Hepatocyte (in vitro differentiated cells): ENCODE measurements at regions not wholly inside any gene's neighbourhood (a gene's known extent, or its start where the extent isn't known, plus 50 kb on each side); places are given as distances from the start of the nearest gene placed in this dataset.

Experiments used
- DNase-seq: peaks from one replicate; pipeline ENCODE4 v3.0.0-alpha.2; 2016; ENCODE audit warnings: low spot score
- H2AFZ ChIP-seq: fragments of 200-600 bp; sonication (generic); 2 replicates; pipeline ENCODE4 v1.6.0; 2016; ENCODE audit warnings: antibody characterized with exemption, mild to moderate bottlenecking
- H3K27ac ChIP-seq: fragments of 200-600 bp; sonication (generic); 2 replicates; pipeline ENCODE4 v1.5.1; 2016; ENCODE audit warnings: mild to moderate bottlenecking
- H3K27me3 ChIP-seq: fragments of 200-600 bp; sonication (generic); 2 replicates; pipeline ENCODE4 v1.6.1; 2016
- H3K36me3 ChIP-seq: fragments of 200-600 bp; sonication (generic); replicated peaks from 2 replicates; pipeline ENCODE4 v1.5.1; 2016; ENCODE audit warnings: low read depth; ENCODE audit not compliant: insufficient read depth
- H3K4me1 ChIP-seq: fragments of 200-600 bp; sonication (generic); 2 replicates; pipeline ENCODE4 v1.5.1; 2016; ENCODE audit warnings: mild to moderate bottlenecking, moderate library complexity; ENCODE audit not compliant: insufficient read depth
- H3K4me2 ChIP-seq: fragments of 200-600 bp; sonication (generic); 2 replicates; pipeline ENCODE4 v1.6.0; 2016
- H3K4me3 ChIP-seq: fragments of 200-600 bp; sonication (generic); 2 replicates; pipeline ENCODE4 v1.5.1; 2016; ENCODE audit warnings: mild to moderate bottlenecking
- H3K79me2 ChIP-seq: fragments of 200-600 bp; sonication (generic); 2 replicates; pipeline ENCODE4 v1.6.0; 2017; ENCODE audit warnings: mild to moderate bottlenecking
- H3K9me2 ChIP-seq: fragments of 200-600 bp; sonication (generic); replicated peaks from 2 replicates; pipeline ENCODE4 v1.6.0; 2017; ENCODE audit warnings: mild to moderate bottlenecking; ENCODE audit not compliant: insufficient read depth
- H3K9me3 ChIP-seq: fragments of 200-600 bp; sonication (generic); 2 replicates; pipeline ENCODE4 v1.5.1; 2016; ENCODE audit warnings: low read depth, mild to moderate bottlenecking
- H4K20me1 ChIP-seq: fragments of 200-600 bp; sonication (generic); 2 replicates; pipeline ENCODE4 v1.6.0; 2016; ENCODE audit warnings: mild to moderate bottlenecking; ENCODE audit not compliant: insufficient read depth, poor library complexity, severe bottlenecking
- CTCF ChIP-seq: fragments of 200-600 bp; sonication (generic); IDR thresholded peaks from 2 replicates; pipeline ENCODE4 v1.5.1; 2016; ENCODE audit warnings: antibody characterized with exemption, mild to moderate bottlenecking; ENCODE audit not compliant: poor library complexity
- EZH2 ChIP-seq: fragments of 200-600 bp; sonication (generic); IDR thresholded peaks from 2 replicates; pipeline ENCODE4 v1.6.1; 2016; ENCODE audit warnings: antibody characterized with exemption, mild to moderate bottlenecking, borderline replicate concordance
- EZH2phosphoT487 ChIP-seq: fragments of 200-600 bp; sonication (generic); IDR thresholded peaks from one replicate; pipeline ENCODE4 v1.6.1; 2018; ENCODE audit warnings: antibody characterized with exemption, mild to moderate bottlenecking, low read depth, moderate library complexity; ENCODE audit not compliant: unreplicated experiment, severe bottlenecking
- WGBS: methylation state at CpG from one replicate; pipeline ENCODE4 v1.1.6; 2016; ENCODE audit warnings: low lambda C conversion rate; ENCODE audit errors: missing lambda C conversion rate; 5-methylcytosine and 5-hydroxymethylcytosine counted together

GRCh38 chr19:27892500-27892899 is 1320.5 kb downstream of the UQCRFS1 start:
- no peaks in the 10 kb centered on the region for H3K79me2 ChIP-seq
- no peaks in the 10 kb centered on the region for H3K9me3 ChIP-seq
- H4K20me1 ChIP-seq = no peaks in the 10 kb centered on the region
- DNase-seq = no peak
- 48% methylated on average over 2 of the region's 2 CpGs for WGBS
- no peak for TF ChIP-seq EZH2phosphoT487
- H3K27me3 ChIP-seq = no peaks in the 10 kb centered on the region
- no peaks in the 10 kb centered on the region for H3K4me1 ChIP-seq
- H3K9me2 ChIP-seq = no peaks in the 10 kb centered on the region
- H3K4me3 ChIP-seq = no peak overlapping the region
- no peak overlapping the region for H3K27ac ChIP-seq
- no peak overlapping the region for H3K4me2 ChIP-seq
- no peak overlapping the region for H2AFZ ChIP-seq
- H3K36me3 ChIP-seq = no peaks in the 10 kb centered on the region

GRCh38 chr19:27891411-27891810 is 1321.5 kb downstream of the UQCRFS1 start:
- no peaks in the 10 kb centered on the region for H3K9me3 ChIP-seq
- no peaks in the 10 kb centered on the region for H3K79me2 ChIP-seq
- no peaks in the 10 kb centered on the region for H4K20me1 ChIP-seq
- H2AFZ ChIP-seq = no peak overlapping the region
- no peaks in the 10 kb centered on the region for H3K36me3 ChIP-seq
- 39% methylated on average over 4 of the region's 4 CpGs for WGBS
- H3K4me2 ChIP-seq = no peak overlapping the region
- H3K27ac ChIP-seq = no peak overlapping the region
- DNase-seq = no peak
- TF ChIP-seq EZH2 (no peak), EZH2phosphoT487 (no peak), CTCF (no peak)
- H3K4me1 ChIP-seq = no peaks in the 10 kb centered on the region
- no peaks in the 10 kb centered on the region for H3K27me3 ChIP-seq
- no peaks in the 10 kb centered on the region for H3K9me2 ChIP-seq
- no peak overlapping the region for H3K4me3 ChIP-seq

DNA sequence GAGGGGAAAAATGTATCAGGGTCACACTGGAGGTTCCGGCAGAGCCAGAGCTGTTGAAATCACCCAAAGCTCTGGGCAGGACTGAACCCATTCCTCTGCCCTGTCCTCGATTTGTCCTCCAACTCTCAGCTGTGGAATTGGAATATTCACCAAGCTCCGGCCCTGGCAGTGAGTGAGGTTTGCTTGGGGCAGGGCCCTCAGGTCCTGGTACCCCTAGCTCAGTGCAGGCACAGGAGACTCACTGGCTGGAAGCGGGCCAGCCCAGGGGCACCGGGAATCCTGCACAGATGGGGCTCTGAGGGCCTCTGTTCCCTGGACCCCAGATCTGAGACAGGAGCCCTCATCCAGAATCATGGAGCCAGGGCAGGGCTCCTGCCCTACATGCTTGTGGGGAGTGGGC is 1322.3 kb downstream of the UQCRFS1 start:
- H3K36me3 ChIP-seq = no peaks in the 10 kb centered on the region
- 56% methylated on average over 5 of the region's 5 CpGs for WGBS
- DNase-seq = no peak
- H3K9me3 ChIP-seq = no peaks in the 10 kb centered on the region
- H3K27ac ChIP-seq = no peak overlapping the region
- no peaks in the 10 kb centered on the region for H4K20me1 ChIP-seq
- no peaks in the 10 kb centered on the region for H3K79me2 ChIP-seq
- H3K4me1 ChIP-seq = no peaks in the 10 kb centered on the region
- H3K4me2 ChIP-seq = no peak overlapping the region
- no peak overlapping the region for H3K4me3 ChIP-seq
- H2AFZ ChIP-seq = no peak overlapping the region
- no peak for TF ChIP-seq CTCF
- no peak for TF ChIP-seq EZH2phosphoT487
- no peak for TF ChIP-seq EZH2
- H3K27me3 ChIP-seq = no peaks in the 10 kb centered on the region
- no peaks in the 10 kb centered on the region for H3K9me2 ChIP-seq

GRCh38 chr19:27890206-27890605 is 1322.7 kb downstream of the UQCRFS1 start:
- Histone ChIP-seq H3K79me2 (no peaks in the 10 kb centered on the region), H2AFZ (no peak overlapping the region), H3K9me3 (no peaks in the 10 kb centered on the region), H3K4me3 (no peak overlapping the region), H3K27ac (no peak overlapping the region), H3K36me3 (no peaks in the 10 kb centered on the region), H3K4me2 (no peak overlapping the region), H3K27me3 (no peaks in the 10 kb centered on the region), H3K4me1 (no peaks in the 10 kb centered on the region), H4K20me1 (no peaks in the 10 kb centered on the region), H3K9me2 (no peaks in the 10 kb centered on the region)
- 46% methylated on average over 3 of the region's 3 CpGs for WGBS
- no peak for TF ChIP-seq CTCF
- no peak for TF ChIP-seq EZH2phosphoT487
- TF ChIP-seq EZH2 = no peak
- DNase-seq = no peak
